Large intestine (tissue), 3 donors: ENCODE measurements at regions not wholly inside any gene's neighbourhood (a gene's known extent, or its start where the extent isn't known, plus 50 kb on each side); places are given as distances from the start of the nearest gene placed in this dataset.
A peak's percentile ranks its signal among the peaks of the same experiment; 100 is the strongest.

Source experiments
- DNase-seq, 2 donors: peaks; one replicate each; pipeline versions ENCODE4 v3.0.0 to v3.0.0-alpha.2; 2013
- H3K27ac ChIP-seq: one replicate; pipeline ENCODE4 v1.5.1; 2013; ENCODE audit warnings: low read length
- H3K27me3 ChIP-seq: 2 replicates; pipeline ENCODE4 v1.6.1; 2013; ENCODE audit warnings: low read length; ENCODE audit not compliant: control insufficient read depth, insufficient read depth
- H3K36me3 ChIP-seq: 2 replicates; pipeline ENCODE4 v1.6.1; 2013; ENCODE audit warnings: low read length; ENCODE audit not compliant: control insufficient read depth, insufficient read depth
- H3K4me1 ChIP-seq: one replicate; pipeline ENCODE4 v1.6.1; 2013; ENCODE audit warnings: low read length; ENCODE audit not compliant: control insufficient read depth, insufficient read depth
- H3K4me3 ChIP-seq: one replicate; pipeline ENCODE4 v1.5.1; 2013; ENCODE audit warnings: low read length
- H3K9me3 ChIP-seq: one replicate; pipeline ENCODE4 v1.6.1; 2013; ENCODE audit warnings: mild to moderate bottlenecking, low read depth, low read length, moderate library complexity; ENCODE audit not compliant: control insufficient read depth
- WGBS: methylation state at CpG from one replicate; pipeline ENCODE4 v1.1.5; 2013; ENCODE audit warnings: low lambda C conversion rate; ENCODE audit not compliant: insufficient coverage; 5-methylcytosine and 5-hydroxymethylcytosine counted together

DNA sequence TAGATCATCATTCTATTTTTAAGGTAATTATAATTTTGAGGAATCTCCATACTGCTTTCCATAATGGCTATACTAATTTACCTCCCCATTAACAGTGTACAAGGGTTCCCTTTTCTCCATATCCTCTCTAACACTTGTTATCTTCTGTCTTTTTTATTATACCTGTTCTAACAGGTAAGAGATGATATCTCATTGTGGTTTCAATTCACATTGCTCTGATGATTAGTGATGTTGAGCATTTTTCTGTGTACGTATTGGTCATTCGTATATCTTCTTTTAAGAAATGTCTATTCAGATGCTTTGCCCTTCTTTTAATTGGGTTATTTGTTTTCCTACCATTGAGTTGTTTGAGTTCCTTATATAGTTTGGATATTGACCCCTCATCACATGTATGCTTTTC lies 81.6 kb upstream of the SCAF8 start:
- Histone ChIP-seq H3K4me3 (no peak overlapping the region), H3K27me3 (no peaks in the 10 kb centered on the region), H3K9me3 (no peaks in the 10 kb centered on the region), H3K27ac (no peak overlapping the region), H3K4me1 (no peaks in the 10 kb centered on the region), H3K36me3 (no peaks in the 10 kb centered on the region)
- no peak for DNase-seq
- WGBS: 100% methylated on average over 2 of the region's 2 CpGs

GRCh38 chr6:154653385-154653784 lies 79.8 kb upstream of the SCAF8 start:
- no peak overlapping the region for H3K27ac ChIP-seq
- no peaks in the 10 kb centered on the region for H3K27me3 ChIP-seq
- no peaks in the 10 kb centered on the region for H3K36me3 ChIP-seq
- WGBS: no CpG with 5 or more reads among the region's 3 CpGs
- H3K4me1 ChIP-seq: no peaks in the 10 kb centered on the region
- H3K4me3 ChIP-seq: no peak overlapping the region
- DNase-seq: no peak
- no peaks in the 10 kb centered on the region for H3K9me3 ChIP-seq

DNA sequence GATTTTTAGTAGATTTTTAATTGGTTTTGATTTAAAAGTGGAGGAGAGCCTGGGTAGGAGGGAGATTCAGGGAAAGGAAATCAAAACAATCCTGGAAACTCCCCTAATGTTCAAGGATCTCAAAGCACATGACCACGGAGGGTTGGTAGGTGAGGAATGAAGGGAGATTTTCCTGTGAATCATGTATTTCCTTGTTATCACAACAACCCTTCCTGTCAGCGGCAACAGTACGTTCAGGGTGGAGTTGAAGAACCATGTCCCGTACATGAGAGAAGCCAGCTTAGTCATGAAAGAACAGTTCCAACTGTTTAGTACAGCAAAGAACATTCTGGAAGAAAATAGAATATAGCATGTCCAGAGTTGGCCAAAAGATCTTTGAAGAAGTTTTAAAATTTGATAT lies 79.4 kb upstream of the SCAF8 start:
- no peak overlapping the region for H3K27ac ChIP-seq
- H3K27me3 ChIP-seq: no peaks in the 10 kb centered on the region
- H3K4me3 ChIP-seq: no peak overlapping the region
- no peaks in the 10 kb centered on the region for H3K4me1 ChIP-seq
- WGBS: no CpG with 5 or more reads among the region's 4 CpGs
- no peaks in the 10 kb centered on the region for H3K36me3 ChIP-seq
- DNase-seq: peak; percentile 15 to 51
- H3K9me3 ChIP-seq: no peaks in the 10 kb centered on the region

DNA sequence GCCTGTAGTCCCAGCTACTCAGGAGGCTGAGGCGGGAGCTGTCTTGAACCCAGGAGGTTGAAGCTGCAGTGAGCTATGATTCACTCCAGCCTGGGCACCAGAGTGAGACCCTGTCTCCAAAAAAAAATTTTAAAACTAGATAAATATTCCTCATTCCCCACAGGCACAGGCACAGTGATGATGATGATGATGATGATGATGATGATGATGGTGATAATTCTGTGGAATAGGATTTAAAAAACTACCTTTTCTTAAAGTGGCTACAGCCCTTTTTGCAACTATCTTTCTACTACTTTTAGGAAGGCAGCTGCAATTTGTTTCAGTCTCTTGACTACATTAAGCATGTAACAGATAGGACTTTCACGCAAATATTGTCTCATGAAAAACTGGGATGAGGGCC lies 76.6 kb upstream of the SCAF8 start:
- H3K9me3 ChIP-seq: no peaks in the 10 kb centered on the region
- H3K36me3 ChIP-seq: no peaks in the 10 kb centered on the region
- H3K4me1 ChIP-seq: no peaks in the 10 kb centered on the region
- no peaks in the 10 kb centered on the region for H3K27me3 ChIP-seq
- no peak for DNase-seq
- WGBS: no CpG with 5 or more reads among the region's 2 CpGs
- no peak overlapping the region for H3K27ac ChIP-seq
- H3K4me3 ChIP-seq: no peak overlapping the region

GRCh38 chr6:154661768-154662167 lies 71.4 kb upstream of the SCAF8 start:
- H3K9me3 ChIP-seq: no peaks in the 10 kb centered on the region
- no CpG with 5 or more reads among the region's 4 CpGs for WGBS
- no peaks in the 10 kb centered on the region for H3K27me3 ChIP-seq
- H3K4me3 ChIP-seq: no peak overlapping the region
- no peak for DNase-seq
- H3K4me1 ChIP-seq: no peaks in the 10 kb centered on the region
- H3K27ac ChIP-seq: no peak overlapping the region
- H3K36me3 ChIP-seq: no peaks in the 10 kb centered on the region

DNA sequence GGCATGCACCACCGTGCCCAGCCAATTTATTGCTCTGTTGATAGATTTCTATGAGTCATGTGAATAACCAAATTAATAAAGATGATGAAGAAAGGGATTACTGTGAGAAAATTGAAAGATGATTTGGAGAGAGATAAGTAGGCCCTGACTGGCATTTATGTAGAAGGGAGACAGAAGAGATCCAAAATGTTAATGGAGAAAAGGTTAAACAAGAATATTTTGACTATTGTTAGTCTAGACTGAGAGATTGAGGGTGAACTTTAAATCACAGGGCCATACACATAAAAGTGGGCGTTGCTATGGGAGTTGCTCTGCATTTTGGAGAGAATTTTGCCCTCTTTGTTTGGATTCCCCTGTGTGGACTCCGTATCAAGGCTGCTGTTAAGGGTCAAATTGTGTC lies 68.9 kb upstream of the SCAF8 start:
- no peak overlapping the region for H3K4me3 ChIP-seq
- no peaks in the 10 kb centered on the region for H3K4me1 ChIP-seq
- 100% methylated on average over 1 of the region's 3 CpGs for WGBS
- no peaks in the 10 kb centered on the region for H3K9me3 ChIP-seq
- H3K36me3 ChIP-seq: no peaks in the 10 kb centered on the region
- H3K27ac ChIP-seq: no peak overlapping the region
- DNase-seq: no peak
- no peaks in the 10 kb centered on the region for H3K27me3 ChIP-seq

DNA sequence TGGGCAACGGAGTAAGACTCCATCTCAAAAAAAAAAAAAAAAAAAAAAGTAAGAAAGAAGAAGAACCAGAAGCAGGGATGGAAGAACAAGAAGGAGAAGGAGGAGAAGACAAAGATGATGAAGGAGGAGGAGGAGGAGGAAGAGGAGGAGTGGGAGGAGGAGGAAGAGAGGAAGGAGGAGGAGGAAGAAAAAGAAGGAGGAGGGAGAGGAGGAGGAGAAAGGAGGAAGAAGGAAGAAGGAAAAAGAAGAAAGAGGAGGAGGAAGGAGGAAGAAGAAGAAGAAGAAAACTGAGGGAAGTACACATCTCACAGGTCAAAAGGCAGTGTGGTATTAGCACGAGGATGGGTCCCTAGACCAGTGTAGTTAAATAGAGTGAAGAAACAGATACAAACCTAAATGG lies 65.1 kb upstream of the SCAF8 start:
- no peak overlapping the region for H3K27ac ChIP-seq
- H3K36me3 ChIP-seq: no peaks in the 10 kb centered on the region
- H3K27me3 ChIP-seq: no peaks in the 10 kb centered on the region
- H3K9me3 ChIP-seq: no peaks in the 10 kb centered on the region
- H3K4me3 ChIP-seq: no peak overlapping the region
- 90% methylated on average over 2 of the region's 2 CpGs for WGBS
- no peaks in the 10 kb centered on the region for H3K4me1 ChIP-seq
- DNase-seq: no peak

- Histone ChIP-seq H3K4me3 (no peak overlapping the region), H3K4me1 (no peaks in the 10 kb centered on the region), H3K9me3 (no peaks in the 10 kb centered on the region), H3K27me3 (no peaks in the 10 kb centered on the region), H3K27ac (no peak overlapping the region), H3K36me3 (no peaks in the 10 kb centered on the region)
- no peak for DNase-seq
- no CpG with 5 or more reads among the region's 4 CpGs for WGBS
Observed at GRCh38 chr6:154672086-154672485, 61.1 kb upstream of the SCAF8 start.

GRCh38 chr6:154673919-154674318 lies 59.3 kb upstream of the SCAF8 start:
- Histone ChIP-seq H3K36me3 (no peaks in the 10 kb centered on the region), H3K27ac (no peak overlapping the region), H3K27me3 (no peaks in the 10 kb centered on the region), H3K9me3 (no peaks in the 10 kb centered on the region), H3K4me3 (no peak overlapping the region), H3K4me1 (no peaks in the 10 kb centered on the region)
- DNase-seq: no peak
- no CpG with 5 or more reads among the region's 4 CpGs for WGBS

- no peaks in the 10 kb centered on the region for H3K4me1 ChIP-seq
- H3K4me3 ChIP-seq: no peak overlapping the region
- H3K27ac ChIP-seq: no peak overlapping the region
- DNase-seq: peak; percentile 94 to 96
- no peaks in the 10 kb centered on the region for H3K27me3 ChIP-seq
- no CpG with 5 or more reads among the region's 4 CpGs for WGBS
- H3K36me3 ChIP-seq: no peaks in the 10 kb centered on the region
- no peaks in the 10 kb centered on the region for H3K9me3 ChIP-seq
Observed at GRCh38 chr6:154675602-154676088, 57.6 kb upstream of the SCAF8 start.

GRCh38 chr6:154682633-154683125 lies 50.5 kb upstream of the SCAF8 start:
- WGBS: 92% methylated on average over 2 of the region's 10 CpGs
- no peaks in the 10 kb centered on the region for H3K36me3 ChIP-seq
- no peak overlapping the region for H3K27ac ChIP-seq
- peaks cover 5% of the 10 kb centered on the region for H3K9me3 ChIP-seq
- no peaks in the 10 kb centered on the region for H3K27me3 ChIP-seq
- no peaks in the 10 kb centered on the region for H3K4me1 ChIP-seq
- DNase-seq: no peak
- no peak overlapping the region for H3K4me3 ChIP-seq
